Spleen (tissue), 11 donors: ENCODE measurements at regions not wholly inside any gene's neighbourhood (a gene's known extent, or its start where the extent isn't known, plus 50 kb on each side); places are given as distances from the start of the nearest gene placed in this dataset.

Source experiments
- DNase-seq: peaks from one replicate; pipeline ENCODE4 v3.0.0-alpha.2; 2020
- H3K27ac ChIP-seq, 8 donors: fragments of 200-600 bp; sonication (generic) in 7 of 8; 1 replicate in 4 of 8; 2 replicates in 4 of 8; pipeline versions ENCODE4 v1.5.0 to v1.8.0; 2016 to 2021; ENCODE audit warnings: inconsistent platforms in 4 of 8, mild to moderate bottlenecking in 4 of 8, moderate library complexity in 1 of 8
- H3K27me3 ChIP-seq, 7 donors: fragments of 200-600 bp; sonication (generic) in 6 of 7; replicated peaks in 1 of 7; 1 replicate in 4 of 7; 2 replicates in 3 of 7; pipeline versions ENCODE4 v1.5.0 to v1.8.0; 2016 to 2021; ENCODE audit warnings: inconsistent platforms in 3 of 7, mild to moderate bottlenecking in 1 of 7
- H3K36me3 ChIP-seq, 6 donors: fragments of 200-600 bp; sonication (generic) in 5 of 6; 1 replicate in 4 of 6; 2 replicates in 2 of 6; pipeline versions ENCODE4 v1.5.0 to v1.8.0; 2016 to 2021; ENCODE audit warnings: inconsistent platforms in 2 of 6
- H3K4me1 ChIP-seq, 6 donors: fragments of 200-600 bp; sonication (generic) in 5 of 6; 1 replicate in 3 of 6; 2 replicates in 3 of 6; pipeline versions ENCODE4 v1.5.0 to v1.8.0; 2016 to 2021; ENCODE audit warnings: inconsistent platforms in 3 of 6
- H3K4me3 ChIP-seq, 8 donors: fragments of 200-600 bp; sonication (generic) in 7 of 8; 1 replicate in 4 of 8; 2 replicates in 4 of 8; pipeline versions ENCODE4 v1.5.0 to v1.8.0; 2016 to 2021; ENCODE audit warnings: inconsistent platforms in 4 of 8, mild to moderate bottlenecking in 4 of 8, moderate library complexity in 2 of 8
- H3K9me3 ChIP-seq, 8 donors: fragments of 200-600 bp; sonication (generic) in 7 of 8; 1 replicate in 4 of 8; 2 replicates in 4 of 8; pipeline versions ENCODE4 v1.5.0 to v1.8.0; 2016 to 2021; ENCODE audit warnings: inconsistent platforms in 4 of 8
- POLR2A ChIP-seq, 3 donors: fragments of 450-650 bp; IDR thresholded peaks; one replicate each; pipeline ENCODE4 v1.5.1; 2017; ENCODE audit warnings: antibody characterized with exemption in 3 of 3, mild to moderate bottlenecking in 1 of 3
- POLR2AphosphoS5 ChIP-seq, 3 donors: sonication (generic); formaldehyde crosslinking; IDR thresholded peaks; one replicate each; pipeline ENCODE4 v1.5.1; 2017; ENCODE audit warnings: antibody characterized with exemption in 3 of 3
- WGBS, 5 donors: extraction: QIAGEN DNeasy Blood & Tissue Kit in 3 of 5; methylation state at CpG; one replicate each; pipeline versions ENCODE4 v1.1.5 to v1.1.7; 2013 to 2018; 5-methylcytosine and 5-hydroxymethylcytosine counted together
- intact Hi-C: fragments of 100-400 bp; cut with DNase I; formaldehyde crosslinking; loops from one replicate; pipeline ENCODE4 v1.15.0; 2023; ENCODE audit warnings: low total_unique reads
- TF ChIP-seq, protein P1 (sequence below), 11 experiments: fragments of 200-600 bp in 7 of 11; fragments of 450-650 bp in 4 of 11; sonication (generic) in 4 of 11; IDR thresholded peaks in 8 of 11; conservative IDR thresholded peaks in 3 of 11; 1 replicate in 7 of 11; 2 replicates in 4 of 11; pipeline versions ENCODE4 v1.4.0 to v1.8.0; 2016 to 2021; ENCODE audit warnings: antibody characterized with exemption in 11 of 11, inconsistent platforms in 4 of 11, mild to moderate bottlenecking in 1 of 11
- donor health status: healthy with polysubstance abuse.
- donor health status: DM: no; HTN: no; CAD: no; lungs with moderate emphysema.
- donor health status: DM: no; HTN: no; CAD: no.
- donor health status: Bipolar disorder and iron deficiency.
- donor health status: healthy.
- donor health status: DM: no; HTN: no; CAD: no.
- donor health status: DM: yes; HTN: yes; CAD: no.

DNA sequence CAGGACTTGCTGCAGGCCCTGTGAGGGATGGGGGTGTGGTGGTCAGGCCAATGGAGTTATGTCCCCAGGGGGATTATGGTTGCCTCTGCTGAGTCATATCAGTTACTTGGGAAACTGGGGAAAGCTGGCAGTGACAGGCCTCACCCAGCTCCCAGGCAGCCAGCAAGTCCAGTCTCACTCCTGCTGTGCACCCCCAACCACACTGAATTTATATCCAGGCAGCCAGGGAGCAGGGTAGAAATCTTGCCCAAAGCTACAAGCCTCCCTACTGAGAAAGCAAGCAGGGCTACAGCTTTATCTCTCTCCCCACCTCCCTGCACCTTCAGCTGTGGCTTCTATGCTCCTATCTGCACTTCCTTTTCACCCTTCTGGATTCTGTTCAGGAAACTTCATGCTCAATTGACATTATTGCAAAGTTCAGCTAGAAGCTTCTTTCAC is 2076.0 kb upstream of the CDH9 start:
- Histone ChIP-seq H3K4me1 (no peaks in the 10 kb centered on the region), H3K27me3 (no peaks in the 10 kb centered on the region), H3K36me3 (no peaks in the 10 kb centered on the region), H3K4me3 (no peak overlapping the region), H3K27ac (no peak overlapping the region), H3K9me3 (peaks cover 0 to 27% (median 15%) of the 10 kb centered on the region in 8 donors)
- TF ChIP-seq, protein P1, sequence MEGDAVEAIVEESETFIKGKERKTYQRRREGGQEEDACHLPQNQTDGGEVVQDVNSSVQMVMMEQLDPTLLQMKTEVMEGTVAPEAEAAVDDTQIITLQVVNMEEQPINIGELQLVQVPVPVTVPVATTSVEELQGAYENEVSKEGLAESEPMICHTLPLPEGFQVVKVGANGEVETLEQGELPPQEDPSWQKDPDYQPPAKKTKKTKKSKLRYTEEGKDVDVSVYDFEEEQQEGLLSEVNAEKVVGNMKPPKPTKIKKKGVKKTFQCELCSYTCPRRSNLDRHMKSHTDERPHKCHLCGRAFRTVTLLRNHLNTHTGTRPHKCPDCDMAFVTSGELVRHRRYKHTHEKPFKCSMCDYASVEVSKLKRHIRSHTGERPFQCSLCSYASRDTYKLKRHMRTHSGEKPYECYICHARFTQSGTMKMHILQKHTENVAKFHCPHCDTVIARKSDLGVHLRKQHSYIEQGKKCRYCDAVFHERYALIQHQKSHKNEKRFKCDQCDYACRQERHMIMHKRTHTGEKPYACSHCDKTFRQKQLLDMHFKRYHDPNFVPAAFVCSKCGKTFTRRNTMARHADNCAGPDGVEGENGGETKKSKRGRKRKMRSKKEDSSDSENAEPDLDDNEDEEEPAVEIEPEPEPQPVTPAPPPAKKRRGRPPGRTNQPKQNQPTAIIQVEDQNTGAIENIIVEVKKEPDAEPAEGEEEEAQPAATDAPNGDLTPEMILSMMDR (IDR thresholded peaks at IDR 0.05 in 8 of 11, conservative IDR thresholded peaks at IDR 0.05 in 3 of 11) = no peak
- TF ChIP-seq POLR2A (IDR thresholded peaks at IDR 0.05) = no peak
- TF ChIP-seq POLR2AphosphoS5 (IDR thresholded peaks at IDR 0.05) = no peak
- intact Hi-C loops = no loop called here
- DNase-seq = no peak

DNA sequence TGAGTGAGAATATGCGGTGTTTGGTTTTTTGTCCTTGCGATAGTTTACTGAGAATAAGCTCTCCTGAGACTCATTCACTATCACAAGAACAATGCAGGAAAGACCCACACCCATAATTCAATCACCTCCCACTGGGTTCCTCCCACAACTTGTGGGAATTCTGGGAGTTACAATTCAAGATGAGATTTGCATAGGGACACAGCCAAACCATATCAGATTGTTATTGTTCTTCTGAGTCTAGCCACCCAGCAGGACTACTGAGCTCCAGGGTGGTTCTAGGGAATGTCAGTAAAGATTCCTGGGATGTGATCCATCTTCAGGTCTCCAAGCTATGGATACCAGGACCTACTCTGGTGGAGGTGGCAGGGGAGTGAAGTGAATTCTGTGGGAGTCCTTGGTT is 2075.1 kb upstream of the CDH9 start:
- WGBS, 5 donors = 87 to 100% (median 92%) methylated on average over 2 of the region's 2 CpGs
- no peaks in the 10 kb centered on the region for H3K36me3 ChIP-seq
- H3K9me3 ChIP-seq = peaks cover 0 to 33% (median 18%) of the 10 kb centered on the region in 8 donors
- H3K27me3 ChIP-seq = no peaks in the 10 kb centered on the region
- intact Hi-C loops = no loop called here
- no peak for TF ChIP-seq POLR2A (IDR thresholded peaks at IDR 0.05)
- TF ChIP-seq POLR2AphosphoS5 (IDR thresholded peaks at IDR 0.05) = no peak
- TF ChIP-seq, protein P1 (IDR thresholded peaks at IDR 0.05 in 8 of 11, conservative IDR thresholded peaks at IDR 0.05 in 3 of 11) = no peak
- no peaks in the 10 kb centered on the region for H3K4me1 ChIP-seq
- no peak for DNase-seq
- H3K27ac ChIP-seq = no peak overlapping the region
- no peak overlapping the region for H3K4me3 ChIP-seq

DNA sequence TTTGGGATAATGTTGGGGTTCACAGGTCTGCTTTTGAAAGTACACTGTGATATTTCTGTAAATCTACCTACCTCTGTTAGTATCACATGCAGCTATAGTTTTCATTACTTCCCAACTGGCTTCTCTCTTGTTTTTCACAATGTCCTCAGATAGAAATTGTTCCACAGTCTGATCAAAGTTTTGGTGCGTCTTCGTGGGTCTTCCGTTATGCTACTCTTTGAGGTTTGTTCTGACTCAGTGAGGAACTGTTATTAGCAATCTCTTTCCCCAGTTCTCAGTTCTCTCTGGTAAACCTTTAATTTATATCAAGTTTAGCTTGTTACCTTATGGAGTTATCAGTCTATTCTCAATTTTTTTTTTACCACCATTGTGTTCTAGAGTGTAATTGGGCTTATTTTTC is 2061.2 kb upstream of the CDH9 start:
- Histone ChIP-seq H3K4me3 (no peak overlapping the region), H3K27me3 (no peaks in the 10 kb centered on the region), H3K9me3 (peaks cover 0 to 30% (median 1%) of the 10 kb centered on the region in 8 donors), H3K27ac (no peak overlapping the region), H3K36me3 (no peaks in the 10 kb centered on the region), H3K4me1 (no peaks in the 10 kb centered on the region)
- no peak for DNase-seq
- 77 to 94% (median 83%) methylated on average over 3 of the region's 3 CpGs for WGBS, 5 donors
- intact Hi-C loops = no loop called here
- TF ChIP-seq POLR2A (IDR thresholded peaks at IDR 0.05) = no peak
- TF ChIP-seq, protein P1 (IDR thresholded peaks at IDR 0.05 in 8 of 11, conservative IDR thresholded peaks at IDR 0.05 in 3 of 11) = no peak
- TF ChIP-seq POLR2AphosphoS5 (IDR thresholded peaks at IDR 0.05) = no peak

DNA sequence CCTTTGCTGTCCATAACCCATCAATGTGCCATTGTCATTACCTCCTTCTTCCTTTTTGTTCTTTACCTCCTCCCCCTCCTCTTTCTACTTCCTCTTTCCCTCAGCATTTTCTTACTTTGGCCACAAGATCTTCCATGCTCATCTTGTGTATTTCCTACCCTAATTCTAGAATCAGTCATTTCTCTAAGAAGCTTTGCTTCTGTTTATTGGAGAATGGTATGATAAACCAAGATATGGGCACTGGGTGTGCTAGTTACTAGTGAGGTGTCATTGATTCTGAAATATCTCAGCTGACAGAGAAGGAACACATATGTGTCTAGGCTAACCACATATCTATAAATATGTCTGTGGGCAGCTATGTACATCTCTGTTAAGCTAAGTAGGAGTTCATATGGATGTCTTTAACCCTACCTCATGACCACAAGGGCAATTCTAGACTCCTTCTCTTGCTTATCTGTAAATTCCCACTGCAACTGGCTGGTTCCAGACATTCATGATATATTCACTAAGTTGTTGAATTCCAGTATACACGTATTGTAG is 2051.3 kb upstream of the CDH9 start:
- Histone ChIP-seq H3K4me3 (no peak overlapping the region), H3K4me1 (no peaks in the 10 kb centered on the region), H3K9me3 (peaks cover 0 to 16% (median 2%) of the 10 kb centered on the region in 8 donors), H3K36me3 (no peaks in the 10 kb centered on the region), H3K27ac (no peak overlapping the region), H3K27me3 (no peaks in the 10 kb centered on the region)
- TF ChIP-seq, protein P1 (IDR thresholded peaks at IDR 0.05 in 8 of 11, conservative IDR thresholded peaks at IDR 0.05 in 3 of 11) = no peak
- TF ChIP-seq POLR2AphosphoS5 (IDR thresholded peaks at IDR 0.05) (no peak), POLR2A (IDR thresholded peaks at IDR 0.05) (no peak)
- no peak for DNase-seq
- intact Hi-C loops = no loop called here
- WGBS, 5 donors = 52 to 67% (median 62%) methylated on average over 1 of the region's 1 CpG
